ENCODE measurements at regions not wholly inside any gene's neighbourhood (a gene's known extent, or its start where the extent isn't known, plus 50 kb on each side); places are given as distances from the start of the nearest gene placed in this dataset.

GRCh38 chr12:11497438-11497837 is 102.1 kb upstream of the PRB2 start:
- no peak for TF ChIP-seq CTCF (IDR thresholded peaks at IDR 0.05)
- TF ChIP-seq EZH2 (IDR thresholded peaks at IDR 0.05; ENCODE audit: borderline replicate concordance, insufficient read depth, low read depth, low read length, poor library complexity, severe bottlenecking), result no peak
